Upper lobe of right lung (tissue), 1 donor: ENCODE measurements at regions not wholly inside any gene's neighbourhood (a gene's known extent, or its start where the extent isn't known, plus 50 kb on each side); places are given as distances from the start of the nearest gene placed in this dataset.

ENCODE experiments used
- ATAC-seq: fragments of 200-7000 bp; cut with Tn5 transposase; one replicate; pipeline ENCODE4 v1.9.1; 2020; ENCODE audit warnings: mild to moderate bottlenecking, moderate library complexity
- DNase-seq: peaks from one replicate; pipeline ENCODE4 v3.0.0-alpha.2; 2020
- H3K27ac ChIP-seq: fragments of 200-600 bp; one replicate; pipeline ENCODE4 v1.8.0; 2022
- H3K27me3 ChIP-seq: fragments of 200-600 bp; one replicate; pipeline ENCODE4 v1.8.0; 2022; ENCODE audit warnings: mild to moderate bottlenecking
- H3K36me3 ChIP-seq: fragments of 200-600 bp; one replicate; pipeline ENCODE4 v1.8.0; 2022
- H3K4me1 ChIP-seq: fragments of 200-600 bp; one replicate; pipeline ENCODE4 v1.8.0; 2022
- H3K4me3 ChIP-seq: fragments of 200-600 bp; one replicate; pipeline ENCODE4 v1.8.0; 2022; ENCODE audit warnings: mild to moderate bottlenecking
- H3K9me3 ChIP-seq: fragments of 200-600 bp; one replicate; pipeline ENCODE4 v1.8.0; 2022
- intact Hi-C: fragments of 100-400 bp; cut with DNase I; formaldehyde crosslinking; loops from one replicate; pipeline ENCODE4 v1.11.0; 2022
- TF ChIP-seq, protein P1 (sequence below): fragments of 200-600 bp; IDR thresholded peaks from one replicate; pipeline ENCODE4 v1.8.0; 2022; ENCODE audit warnings: antibody characterized with exemption
- donor health status: DM: no; HTN: yes; CAD: no; lungs with severe emphysema.

DNA sequence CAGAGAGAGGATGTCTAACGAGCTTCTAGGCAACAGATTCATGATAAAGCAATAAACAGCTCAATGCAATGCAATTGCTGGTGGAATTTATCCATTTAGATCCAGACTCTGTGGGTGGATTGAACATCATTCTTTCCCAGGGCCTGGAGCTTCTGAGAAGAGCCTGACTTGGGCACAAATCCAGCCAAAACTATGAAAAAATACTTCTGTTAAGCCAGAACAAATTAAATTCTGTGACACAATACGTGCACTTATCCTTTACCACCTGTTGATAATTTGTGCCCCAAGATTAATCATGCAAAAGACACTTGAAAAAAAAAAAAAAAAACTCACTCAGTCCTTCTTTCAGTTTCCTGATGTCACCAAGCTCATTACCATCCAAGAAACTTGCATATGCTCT is 446.0 kb upstream of the DCN start:
- no peak overlapping the region for H3K4me3 ChIP-seq
- H3K36me3 ChIP-seq = no peaks in the 10 kb centered on the region
- DNase-seq (no peak), ATAC-seq (no peak)
- H3K9me3 ChIP-seq = no peaks in the 10 kb centered on the region
- TF ChIP-seq, protein P1, sequence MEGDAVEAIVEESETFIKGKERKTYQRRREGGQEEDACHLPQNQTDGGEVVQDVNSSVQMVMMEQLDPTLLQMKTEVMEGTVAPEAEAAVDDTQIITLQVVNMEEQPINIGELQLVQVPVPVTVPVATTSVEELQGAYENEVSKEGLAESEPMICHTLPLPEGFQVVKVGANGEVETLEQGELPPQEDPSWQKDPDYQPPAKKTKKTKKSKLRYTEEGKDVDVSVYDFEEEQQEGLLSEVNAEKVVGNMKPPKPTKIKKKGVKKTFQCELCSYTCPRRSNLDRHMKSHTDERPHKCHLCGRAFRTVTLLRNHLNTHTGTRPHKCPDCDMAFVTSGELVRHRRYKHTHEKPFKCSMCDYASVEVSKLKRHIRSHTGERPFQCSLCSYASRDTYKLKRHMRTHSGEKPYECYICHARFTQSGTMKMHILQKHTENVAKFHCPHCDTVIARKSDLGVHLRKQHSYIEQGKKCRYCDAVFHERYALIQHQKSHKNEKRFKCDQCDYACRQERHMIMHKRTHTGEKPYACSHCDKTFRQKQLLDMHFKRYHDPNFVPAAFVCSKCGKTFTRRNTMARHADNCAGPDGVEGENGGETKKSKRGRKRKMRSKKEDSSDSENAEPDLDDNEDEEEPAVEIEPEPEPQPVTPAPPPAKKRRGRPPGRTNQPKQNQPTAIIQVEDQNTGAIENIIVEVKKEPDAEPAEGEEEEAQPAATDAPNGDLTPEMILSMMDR = no peak
- no peaks in the 10 kb centered on the region for H3K27me3 ChIP-seq
- H3K27ac ChIP-seq = no peak overlapping the region
- H3K4me1 ChIP-seq = no peaks in the 10 kb centered on the region
- intact Hi-C loops = no loop called here

DNA sequence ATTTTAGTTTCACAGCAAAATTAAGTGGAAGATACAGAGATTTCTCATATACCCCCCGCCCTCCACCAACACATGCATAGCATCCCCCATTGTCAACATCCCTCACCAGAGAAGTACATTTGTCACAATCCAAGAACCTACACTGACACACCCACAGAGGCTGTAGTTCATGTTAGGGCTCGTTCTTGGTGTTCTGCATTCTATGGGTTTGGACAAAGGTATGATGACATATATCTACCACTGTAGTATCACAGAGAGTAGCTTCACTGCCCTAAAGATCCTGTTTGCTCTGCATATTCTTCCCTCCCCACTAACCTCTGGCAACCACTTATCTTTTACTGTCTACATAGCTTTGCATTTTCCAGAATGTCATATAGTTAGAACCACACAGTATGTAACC is 444.6 kb upstream of the DCN start:
- DNase-seq (no peak), ATAC-seq (no peak)
- no peaks in the 10 kb centered on the region for H3K9me3 ChIP-seq
- no peaks in the 10 kb centered on the region for H3K36me3 ChIP-seq
- TF ChIP-seq, protein P1 = no peak
- intact Hi-C loops = no loop called here
- H3K27me3 ChIP-seq = no peaks in the 10 kb centered on the region
- H3K27ac ChIP-seq = no peak overlapping the region
- no peak overlapping the region for H3K4me3 ChIP-seq
- H3K4me1 ChIP-seq = no peaks in the 10 kb centered on the region

DNA sequence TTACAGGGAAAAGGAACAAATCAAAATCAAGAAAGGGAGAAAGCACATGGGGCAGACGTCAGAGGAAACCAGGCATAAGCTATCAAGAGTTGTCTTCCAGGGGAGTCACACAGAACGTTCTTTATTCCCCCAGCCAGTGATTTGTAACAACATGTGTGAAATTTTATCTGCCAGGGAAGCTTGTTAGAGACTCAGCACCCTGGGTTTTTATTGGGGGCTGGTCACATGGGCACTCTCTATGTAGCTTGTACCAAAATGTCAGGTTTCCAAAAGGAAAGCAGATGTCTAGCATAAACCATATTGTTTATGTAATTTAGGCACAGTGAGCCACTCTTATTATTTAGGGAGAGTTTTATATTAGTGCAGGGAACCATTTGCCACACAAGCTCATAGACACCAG is 440.4 kb upstream of the DCN start:
- Histone ChIP-seq H3K27me3 (no peaks in the 10 kb centered on the region), H3K4me1 (no peaks in the 10 kb centered on the region), H3K4me3 (no peak overlapping the region), H3K36me3 (no peaks in the 10 kb centered on the region), H3K27ac (no peak overlapping the region), H3K9me3 (no peaks in the 10 kb centered on the region)
- TF ChIP-seq, protein P1 = no peak
- no peak for ATAC-seq
- DNase-seq = no peak
- intact Hi-C loops = no loop called here

DNA sequence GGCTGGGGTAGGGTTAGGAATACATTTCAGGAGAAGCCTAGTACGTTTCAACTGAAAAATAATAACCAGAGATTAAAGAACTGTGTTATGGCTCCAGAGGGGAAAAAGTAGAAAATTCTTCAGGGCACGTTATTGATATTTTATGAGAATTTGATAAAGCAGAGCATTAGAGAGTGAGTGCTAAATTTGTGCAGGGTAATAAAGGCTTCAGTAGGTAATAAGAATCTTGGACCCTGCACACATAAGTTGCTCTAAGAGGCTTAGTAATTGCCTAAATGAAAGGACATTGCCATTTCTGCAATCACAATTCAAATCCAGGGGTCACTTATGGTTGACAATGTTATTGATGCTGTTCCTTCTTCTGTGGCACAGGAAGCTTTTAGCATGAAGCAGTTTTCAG is 439.4 kb upstream of the DCN start:
- Histone ChIP-seq H3K4me1 (no peaks in the 10 kb centered on the region), H3K9me3 (no peaks in the 10 kb centered on the region), H3K27me3 (no peaks in the 10 kb centered on the region), H3K36me3 (no peaks in the 10 kb centered on the region), H3K27ac (no peak overlapping the region), H3K4me3 (no peak overlapping the region)
- no peak for ATAC-seq
- no peak for DNase-seq
- intact Hi-C loops = no loop called here
- TF ChIP-seq, protein P1 = no peak

DNA sequence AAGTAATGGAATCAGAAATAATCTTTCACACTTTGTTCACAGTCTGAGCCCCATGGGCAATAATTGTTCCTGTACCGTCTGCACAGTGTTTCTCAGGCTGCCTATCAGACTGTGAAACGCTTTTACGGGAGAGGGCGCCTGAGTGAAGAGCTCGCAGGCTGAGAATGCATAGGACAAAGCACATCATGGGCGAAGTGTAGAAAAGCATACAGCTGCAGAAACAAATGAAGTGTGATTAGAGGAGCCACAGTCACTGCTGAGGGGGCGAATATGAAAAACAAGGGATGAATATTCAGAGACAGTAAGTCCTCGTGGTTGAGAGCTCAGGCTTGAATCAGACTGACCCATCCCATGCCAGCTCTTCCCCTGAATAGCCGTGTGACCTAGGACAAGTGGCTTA is 438.4 kb upstream of the DCN start:
- no peak for DNase-seq
- intact Hi-C loops = no loop called here
- Histone ChIP-seq H3K27me3 (no peaks in the 10 kb centered on the region), H3K4me3 (no peak overlapping the region), H3K36me3 (no peaks in the 10 kb centered on the region), H3K27ac (no peak overlapping the region), H3K9me3 (no peaks in the 10 kb centered on the region), H3K4me1 (no peaks in the 10 kb centered on the region)
- TF ChIP-seq, protein P1 = no peak
- no peak for ATAC-seq

DNA sequence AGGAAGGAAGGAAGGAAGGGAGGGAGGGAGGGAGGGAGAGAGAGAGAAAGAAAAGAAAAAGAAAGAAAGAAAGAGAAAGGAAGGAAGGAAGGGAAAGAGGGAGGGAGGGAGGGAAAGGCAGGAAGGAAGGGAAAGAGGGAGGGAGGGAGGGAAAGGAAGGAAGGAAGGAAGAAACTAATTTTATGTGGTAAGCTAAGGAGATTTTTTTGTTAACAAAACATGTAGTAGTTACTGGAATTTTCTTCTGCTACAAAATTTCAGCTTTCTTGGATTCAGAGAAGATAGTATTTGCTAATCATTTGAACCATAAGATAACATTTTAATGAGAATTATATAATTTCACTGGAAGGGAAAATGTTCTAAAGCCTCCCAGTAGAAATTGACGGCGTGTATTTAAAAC is 437.8 kb upstream of the DCN start:
- intact Hi-C loops = no loop called here
- ATAC-seq = no peak
- no peaks in the 10 kb centered on the region for H3K9me3 ChIP-seq
- no peaks in the 10 kb centered on the region for H3K27me3 ChIP-seq
- TF ChIP-seq, protein P1 = no peak
- no peak overlapping the region for H3K4me3 ChIP-seq
- no peak overlapping the region for H3K27ac ChIP-seq
- no peak for DNase-seq
- H3K4me1 ChIP-seq = no peaks in the 10 kb centered on the region
- no peaks in the 10 kb centered on the region for H3K36me3 ChIP-seq
